GM13976 (cell line): ENCODE measurements at regions not wholly inside any gene's neighbourhood (a gene's known extent, or its start where the extent isn't known, plus 50 kb on each side); places are given as distances from the start of the nearest gene placed in this dataset.

Experiments
- DNase-seq: peaks from one replicate; pipeline ENCODE4 v3.0.0; 2012; ENCODE audit warnings: low spot score
- CTCF ChIP-seq: IDR thresholded peaks from 2 replicates; pipeline ENCODE4 v1.5.1; 2012; ENCODE audit warnings: borderline replicate concordance, mild to moderate bottlenecking; ENCODE audit not compliant: insufficient read depth; ENCODE audit errors: extremely low read depth, missing control alignments, control extremely low read depth
- in situ Hi-C: fragments of 300-500 bp; cut with MboI; formaldehyde crosslinking; loops from one replicate; pipeline ENCODE4 v1.12.0; 2022; ENCODE audit warnings: low sequenced_read_pairs, mixed read lengths, inconsistent platforms; ENCODE audit not compliant: unreplicated experiment

DNA sequence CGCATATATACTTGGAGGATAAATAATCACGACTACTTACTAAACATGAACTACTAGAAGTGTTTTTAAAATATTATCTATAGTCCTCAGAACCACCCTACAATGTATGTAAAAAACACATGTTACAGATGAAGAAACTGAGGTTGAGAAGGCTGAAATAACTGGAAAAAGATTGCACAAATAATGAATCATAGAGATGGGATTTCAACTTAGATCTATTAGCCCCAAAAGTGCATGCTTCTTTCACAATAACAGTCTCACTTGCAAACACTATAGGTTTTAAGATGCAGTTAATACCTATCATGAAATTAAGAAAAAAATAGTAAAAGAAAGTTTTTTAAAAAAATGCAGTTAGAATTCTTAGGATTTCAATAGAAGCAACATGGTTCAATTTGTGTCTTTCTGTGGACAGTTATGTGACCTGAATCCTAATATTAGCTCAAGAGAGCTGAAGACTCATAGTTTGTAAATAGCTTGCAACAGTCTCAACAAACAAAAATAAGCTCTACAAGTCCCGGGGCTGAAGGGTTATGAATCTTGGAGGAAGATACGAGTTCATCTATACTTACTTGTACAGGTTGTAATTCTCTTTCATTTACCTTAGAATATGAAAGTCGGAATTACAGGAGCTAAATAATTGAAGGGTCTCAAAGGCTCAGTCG is 58.6 kb upstream of the NTPCR start:
- TF ChIP-seq CTCF: no peak
- in situ Hi-C loops: no loop called here

GRCh38 chr1:232893481-232894313 is 56.7 kb upstream of the NTPCR start:
- DNase-seq: no peak
- in situ Hi-C loops: no loop called here
- TF ChIP-seq CTCF: no peak

More for the DNA sequence above, 58.6 kb upstream of the NTPCR start:
- DNase-seq: no peak

GRCh38 chr1:232894436-232894835 is 56.0 kb upstream of the NTPCR start:
- no peak for DNase-seq
- in situ Hi-C loops: no loop called here
- no peak for TF ChIP-seq CTCF

GRCh38 chr1:232897949-232898465 is 52.4 kb upstream of the NTPCR start:
- TF ChIP-seq CTCF: no peak
- DNase-seq: no peak
- in situ Hi-C loops: no loop called here

DNA sequence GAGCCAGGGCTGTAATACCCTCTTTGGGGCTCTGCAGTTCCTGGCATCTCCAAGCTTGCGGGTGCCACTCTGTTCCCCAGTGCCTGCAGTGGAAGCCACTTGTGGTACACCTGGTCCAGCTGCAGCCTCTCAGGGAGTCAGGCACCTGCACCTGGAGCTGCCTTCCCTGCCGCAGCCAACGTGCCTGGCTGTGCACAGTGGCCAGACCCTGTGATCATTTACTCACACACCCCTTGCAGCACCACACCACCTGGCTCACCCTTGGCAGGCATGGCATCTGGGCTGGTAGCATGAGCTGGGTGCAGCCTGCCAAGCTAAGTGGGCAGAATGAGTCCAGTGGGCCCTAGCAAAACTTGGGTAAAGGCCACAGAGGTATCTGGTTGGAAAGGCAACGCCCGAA is 51.1 kb upstream of the NTPCR start:
- in situ Hi-C loops: no loop called here
- no peak for TF ChIP-seq CTCF
- no peak for DNase-seq

DNA sequence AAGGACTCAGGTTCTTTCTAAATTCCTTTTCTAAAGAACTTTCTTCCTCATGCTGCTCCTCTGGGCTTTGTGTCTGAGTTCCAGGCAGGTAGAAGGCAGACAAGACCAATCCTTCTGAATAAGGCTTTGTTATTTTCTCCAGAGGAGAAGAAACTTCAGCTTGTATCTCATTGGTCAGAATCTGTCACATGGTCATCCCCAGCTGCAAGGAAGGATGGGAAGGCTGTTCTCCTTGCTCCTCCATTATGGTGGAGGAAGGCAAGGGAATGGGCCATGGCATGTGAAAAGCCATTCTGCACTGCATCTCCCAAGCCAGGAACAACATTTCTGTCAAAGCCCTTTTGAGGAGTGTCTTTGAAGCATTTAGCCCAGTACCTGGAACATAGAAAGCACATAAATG is 50.6 kb upstream of the NTPCR start:
- in situ Hi-C loops: no loop called here
- TF ChIP-seq CTCF: no peak
- no peak for DNase-seq
